ENCODE measurements at regions not wholly inside any gene's neighbourhood (a gene's known extent, or its start where the extent isn't known, plus 50 kb on each side); places are given as distances from the start of the nearest gene placed in this dataset.

DNA sequence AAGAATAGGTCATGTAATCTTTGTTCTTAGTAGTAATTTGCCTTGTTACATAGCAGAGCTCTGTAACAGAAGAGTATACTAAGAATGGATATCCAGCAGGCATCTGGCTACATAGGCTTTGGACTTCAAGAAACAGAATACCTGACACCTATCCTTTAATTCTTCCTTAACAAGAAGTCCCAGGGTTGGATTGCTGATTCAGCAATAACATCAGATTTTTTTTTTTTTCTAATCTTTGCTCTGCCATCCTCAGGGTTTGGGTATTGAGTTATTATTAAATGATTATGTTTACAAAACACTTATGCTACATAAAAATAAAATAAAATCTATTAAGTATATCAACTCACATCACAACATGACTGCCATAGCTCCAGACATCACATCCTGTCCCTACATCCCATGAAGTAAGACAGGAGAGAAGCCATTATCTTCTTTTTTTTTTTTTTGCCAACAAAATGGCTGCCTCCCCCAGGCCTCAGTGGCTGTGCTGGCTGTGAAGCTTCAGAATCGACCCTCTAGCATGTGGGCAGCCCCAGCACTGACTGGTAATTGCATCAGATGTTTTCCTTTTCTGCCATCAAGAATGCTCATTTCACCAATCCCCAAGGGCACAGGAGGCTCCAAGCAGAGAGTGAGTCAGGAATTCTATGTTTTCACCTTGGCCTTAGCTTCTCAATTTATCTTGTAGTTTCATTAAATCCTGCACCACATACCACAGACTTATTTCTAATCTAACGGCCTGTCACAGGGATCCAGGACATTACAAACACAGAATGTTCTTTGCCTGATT, 186.2 kb downstream of the DICER1 start:
- TF ChIP-seq, protein P1, sequence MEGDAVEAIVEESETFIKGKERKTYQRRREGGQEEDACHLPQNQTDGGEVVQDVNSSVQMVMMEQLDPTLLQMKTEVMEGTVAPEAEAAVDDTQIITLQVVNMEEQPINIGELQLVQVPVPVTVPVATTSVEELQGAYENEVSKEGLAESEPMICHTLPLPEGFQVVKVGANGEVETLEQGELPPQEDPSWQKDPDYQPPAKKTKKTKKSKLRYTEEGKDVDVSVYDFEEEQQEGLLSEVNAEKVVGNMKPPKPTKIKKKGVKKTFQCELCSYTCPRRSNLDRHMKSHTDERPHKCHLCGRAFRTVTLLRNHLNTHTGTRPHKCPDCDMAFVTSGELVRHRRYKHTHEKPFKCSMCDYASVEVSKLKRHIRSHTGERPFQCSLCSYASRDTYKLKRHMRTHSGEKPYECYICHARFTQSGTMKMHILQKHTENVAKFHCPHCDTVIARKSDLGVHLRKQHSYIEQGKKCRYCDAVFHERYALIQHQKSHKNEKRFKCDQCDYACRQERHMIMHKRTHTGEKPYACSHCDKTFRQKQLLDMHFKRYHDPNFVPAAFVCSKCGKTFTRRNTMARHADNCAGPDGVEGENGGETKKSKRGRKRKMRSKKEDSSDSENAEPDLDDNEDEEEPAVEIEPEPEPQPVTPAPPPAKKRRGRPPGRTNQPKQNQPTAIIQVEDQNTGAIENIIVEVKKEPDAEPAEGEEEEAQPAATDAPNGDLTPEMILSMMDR (IDR thresholded peaks at IDR 0.05), result no peak
- DNase-seq, result no peak
- intact Hi-C loops (cut with DNase I, micrococcal nuclease), result no loop called here
- Histone ChIP-seq H3K36me3 (ENCODE audit: low read depth) (no peaks in the 10 kb centered on the region), H3K4me3 (no peak overlapping the region), H3K9me3 (no peaks in the 10 kb centered on the region), H3K4me1 (ENCODE audit: low read depth) (no peaks in the 10 kb centered on the region)
- no peak for ATAC-seq

DNA sequence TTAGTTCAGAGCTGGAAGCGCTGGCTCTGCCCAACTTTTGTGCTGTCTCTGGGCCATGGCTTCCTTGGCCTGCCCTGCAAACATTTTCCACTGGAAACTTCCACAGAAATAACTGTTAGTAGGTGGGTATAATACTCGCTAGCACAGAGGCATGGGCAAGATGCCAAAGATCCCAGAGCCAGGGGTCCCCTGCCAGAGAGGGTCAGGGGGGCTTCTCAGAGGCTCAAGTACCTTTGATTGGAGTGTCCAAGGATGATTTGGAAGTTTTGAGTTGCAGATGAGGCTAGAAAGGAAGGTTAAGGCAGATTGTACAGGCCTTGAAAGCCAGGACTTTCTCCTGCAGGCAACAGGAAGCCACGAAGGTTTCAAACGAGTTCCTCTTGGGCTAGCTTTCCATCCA, 187.6 kb downstream of the DICER1 start:
- TF ChIP-seq, protein P1 (IDR thresholded peaks at IDR 0.05), result no peak
- no peak overlapping the region for H3K4me3 ChIP-seq
- no peaks in the 10 kb centered on the region for H3K9me3 ChIP-seq
- no peaks in the 10 kb centered on the region for H3K4me1 ChIP-seq (ENCODE audit: low read depth)
- H3K36me3 ChIP-seq (ENCODE audit: low read depth), result no peaks in the 10 kb centered on the region
- DNase-seq, result no peak
- intact Hi-C loops (cut with DNase I, micrococcal nuclease), result no loop called here
- ATAC-seq, result no peak

DNA sequence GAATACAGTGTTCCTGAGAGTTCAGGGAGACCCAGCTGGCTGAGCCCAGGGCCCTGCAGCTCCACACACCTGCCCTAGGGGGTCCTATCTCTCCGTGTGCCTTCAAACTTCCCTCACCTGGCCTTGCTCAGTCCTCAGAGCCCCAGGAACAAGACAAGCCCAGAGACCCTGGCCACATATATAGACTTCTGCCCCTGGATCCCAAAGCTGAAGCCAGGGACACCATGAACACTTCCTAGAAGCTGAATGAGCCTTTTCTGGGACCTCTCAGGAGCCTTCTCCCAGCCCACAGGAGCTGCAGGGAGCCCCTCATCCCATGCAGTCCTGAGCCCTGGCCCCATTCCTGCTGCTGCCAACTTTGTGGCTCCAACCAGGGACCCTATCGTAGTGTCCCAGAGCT, 190.5 kb downstream of the DICER1 start:
- TF ChIP-seq, protein P1 (IDR thresholded peaks at IDR 0.05), result no peak
- ATAC-seq (no peak), DNase-seq (no peak)
- intact Hi-C loops (cut with DNase I, micrococcal nuclease), result no loop called here
- Histone ChIP-seq H3K4me1 (ENCODE audit: low read depth) (no peaks in the 10 kb centered on the region), H3K9me3 (no peaks in the 10 kb centered on the region), H3K36me3 (ENCODE audit: low read depth) (no peaks in the 10 kb centered on the region), H3K4me3 (no peak overlapping the region)

DNA sequence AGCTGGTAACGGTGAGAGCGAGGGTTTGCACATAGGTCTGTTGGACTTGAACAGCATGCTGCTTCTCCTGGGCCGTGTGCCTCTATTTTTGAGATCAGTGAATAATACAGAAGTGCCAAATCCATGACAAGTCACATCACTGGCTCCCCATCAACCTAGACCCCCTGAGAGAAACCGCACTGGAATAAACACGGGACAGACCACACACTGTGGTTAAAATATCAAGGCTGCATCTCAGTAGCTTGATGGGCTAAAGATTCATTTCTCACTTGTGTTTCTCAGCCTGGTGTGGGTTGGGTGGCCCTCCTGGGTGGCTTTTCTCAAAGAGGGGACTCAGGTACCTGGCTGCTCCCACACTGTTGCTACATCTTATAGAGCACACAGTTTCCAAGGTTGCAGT, 191.0 kb downstream of the DICER1 start:
- Histone ChIP-seq H3K36me3 (ENCODE audit: low read depth) (no peaks in the 10 kb centered on the region), H3K4me1 (ENCODE audit: low read depth) (no peaks in the 10 kb centered on the region), H3K9me3 (no peaks in the 10 kb centered on the region), H3K4me3 (no peak overlapping the region)
- ATAC-seq (no peak), DNase-seq (no peak)
- intact Hi-C loops (cut with DNase I, micrococcal nuclease), result no loop called here
- TF ChIP-seq, protein P1 (IDR thresholded peaks at IDR 0.05), result no peak

DNA sequence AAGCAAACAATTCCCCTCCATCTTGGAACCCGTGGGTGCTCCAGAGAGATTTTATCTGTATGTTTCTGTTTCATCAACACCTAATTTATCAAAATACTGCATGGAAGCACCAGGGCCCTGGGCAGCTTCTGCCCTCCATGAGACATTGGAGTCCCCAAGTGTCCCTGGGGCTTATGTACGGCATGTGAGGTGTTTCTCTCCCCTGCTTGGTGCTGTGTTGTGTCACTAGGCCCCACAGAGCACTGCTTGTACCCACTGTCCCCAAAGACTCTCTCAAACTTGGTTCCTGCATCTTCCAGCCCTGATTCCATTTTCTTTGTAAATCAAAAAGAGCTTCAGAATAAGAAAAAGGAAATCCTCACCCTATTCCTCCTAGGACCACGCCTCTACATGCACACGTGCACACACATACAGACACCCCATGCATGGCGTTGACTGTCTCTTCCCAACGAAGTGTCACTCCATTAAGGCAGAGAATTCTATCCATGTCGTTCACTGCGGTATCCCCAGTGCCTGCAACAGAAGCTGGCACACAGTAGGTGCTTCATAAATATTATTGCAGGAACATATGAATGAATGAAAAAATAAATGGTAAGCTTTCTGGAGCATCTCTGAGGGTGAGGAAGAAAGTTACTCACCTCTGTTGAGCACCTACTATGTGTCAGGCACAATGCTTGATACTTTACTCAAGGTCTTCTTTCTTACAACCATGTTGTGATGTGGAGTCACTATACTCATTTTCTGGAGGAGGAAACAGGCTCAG, 191.6 kb downstream of the DICER1 start:
- no peak for ATAC-seq
- H3K4me3 ChIP-seq, result no peak overlapping the region
- no peak for DNase-seq
- TF ChIP-seq, protein P1 (IDR thresholded peaks at IDR 0.05), result no peak
- H3K9me3 ChIP-seq, result no peaks in the 10 kb centered on the region
- no peaks in the 10 kb centered on the region for H3K4me1 ChIP-seq (ENCODE audit: low read depth)
- H3K36me3 ChIP-seq (ENCODE audit: low read depth), result no peaks in the 10 kb centered on the region
- intact Hi-C loops (cut with DNase I, micrococcal nuclease), result no loop called here
